ENCODE measurements at regions not wholly inside any gene's neighbourhood (a gene's known extent, or its start where the extent isn't known, plus 50 kb on each side); places are given as distances from the start of the nearest gene placed in this dataset.

- no peak for TF ChIP-seq CTCF (conservative IDR thresholded peaks at IDR 0.05; ENCODE audit: low read length)
- no peak for TF ChIP-seq EZH2phosphoT487 (IDR thresholded peaks at IDR 0.05; ENCODE audit: borderline replicate concordance, low read depth, low read length)
Measured at GRCh38 chr14:82009993-82010392, 476.3 kb upstream of the SEL1L start.

All from OCI-LY7 (cell line).